SK-N-SH (cell line): ENCODE measurements at regions not wholly inside any gene's neighbourhood (a gene's known extent, or its start where the extent isn't known, plus 50 kb on each side); places are given as distances from the start of the nearest gene placed in this dataset.
"Not testable (repeated sequence)": the region's sequence is repeated elsewhere in the genome, so short reads cannot be mapped to it uniquely, and the experiment has no call there.

Experiments used
- CHD2 ChIP-seq: fragments of 150-350 bp; IDR thresholded peaks from 2 replicates; pipeline ENCODE4 v1.6.1; 2018; ENCODE audit warnings: low read length; ENCODE audit not compliant: partially characterized antibody
- FOXM1 ChIP-seq: IDR thresholded peaks from 2 replicates; pipeline ENCODE4 v1.4.0; 2012; ENCODE audit warnings: low read depth, mild to moderate bottlenecking
- MAX ChIP-seq: IDR thresholded peaks from 2 replicates; pipeline ENCODE4 v1.4.0; 2012; ENCODE audit warnings: low read depth
- POLR2AphosphoS5 ChIP-seq: IDR thresholded peaks from 2 replicates; pipeline ENCODE4 v1.6.1; 2012; ENCODE audit warnings: low read depth, low read length
- RAD21 ChIP-seq: IDR thresholded peaks from 2 replicates; pipeline ENCODE4 v1.6.1; 2012; ENCODE audit warnings: mild to moderate bottlenecking, low read length
- RFX5 ChIP-seq: IDR thresholded peaks from 2 replicates; pipeline ENCODE4 v1.6.1; 2012; ENCODE audit warnings: mild to moderate bottlenecking, improper control_type of control experiment, low read length
- USF2 ChIP-seq: fragments of 150-350 bp; IDR thresholded peaks from 2 replicates; pipeline ENCODE4 v1.6.1; 2017; ENCODE audit warnings: antibody characterized with exemption, low read length, low read depth, borderline replicate concordance
- YY1 ChIP-seq: IDR thresholded peaks from 2 replicates; pipeline ENCODE4 v1.4.0; 2012; ENCODE audit warnings: low read depth, mild to moderate bottlenecking
- ZBTB33 ChIP-seq: IDR thresholded peaks from 2 replicates; pipeline ENCODE4 v1.4.0; 2012; ENCODE audit warnings: low read depth, borderline replicate concordance
- TF ChIP-seq, protein P1 (sequence below): fragments of 200-600 bp; sonication (generic); IDR thresholded peaks from 2 replicates; pipeline ENCODE4 v1.6.1; 2017; ENCODE audit warnings: antibody characterized with exemption, mild to moderate bottlenecking, moderate library complexity
- TF ChIP-seq, protein P2 (sequence below): fragments of 150-350 bp; IDR thresholded peaks from 2 replicates; pipeline ENCODE4 v1.6.1; 2016; ENCODE audit warnings: mild to moderate bottlenecking, low read depth, low read length

DNA sequence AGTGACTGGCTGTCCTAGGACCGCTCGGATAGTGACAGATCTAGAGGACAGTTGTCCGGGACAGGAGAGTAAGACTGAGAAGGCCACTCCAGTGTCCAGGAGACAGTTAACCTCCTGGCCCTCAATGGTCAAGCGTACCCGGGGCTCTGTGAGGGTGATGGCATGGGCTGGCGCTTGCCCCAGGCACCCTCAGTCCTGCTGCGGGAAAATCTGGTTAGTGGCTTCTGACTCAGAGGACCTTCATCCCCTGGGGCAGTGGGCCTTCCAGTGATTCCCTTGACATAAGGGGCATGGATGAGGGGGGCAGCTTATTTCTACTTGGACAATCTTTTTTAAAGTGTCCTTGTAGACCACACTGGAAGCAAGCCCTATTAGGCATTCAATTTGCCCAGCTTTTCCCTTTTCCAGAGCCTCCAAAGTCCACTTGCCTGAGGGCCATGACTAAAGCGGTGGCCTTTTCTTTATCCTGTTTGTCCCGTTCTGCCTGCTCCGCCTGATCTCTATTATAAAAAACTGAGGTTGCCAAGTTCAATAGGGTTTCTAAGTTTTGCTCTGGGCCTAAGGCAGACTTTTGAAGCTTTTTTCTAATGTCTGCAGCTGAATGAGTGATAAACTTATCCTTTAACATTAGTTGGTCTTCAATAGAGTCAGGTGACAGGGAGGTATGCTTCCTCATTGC, 139.8 kb downstream of the COX18 start:
- TF ChIP-seq, protein P1, sequence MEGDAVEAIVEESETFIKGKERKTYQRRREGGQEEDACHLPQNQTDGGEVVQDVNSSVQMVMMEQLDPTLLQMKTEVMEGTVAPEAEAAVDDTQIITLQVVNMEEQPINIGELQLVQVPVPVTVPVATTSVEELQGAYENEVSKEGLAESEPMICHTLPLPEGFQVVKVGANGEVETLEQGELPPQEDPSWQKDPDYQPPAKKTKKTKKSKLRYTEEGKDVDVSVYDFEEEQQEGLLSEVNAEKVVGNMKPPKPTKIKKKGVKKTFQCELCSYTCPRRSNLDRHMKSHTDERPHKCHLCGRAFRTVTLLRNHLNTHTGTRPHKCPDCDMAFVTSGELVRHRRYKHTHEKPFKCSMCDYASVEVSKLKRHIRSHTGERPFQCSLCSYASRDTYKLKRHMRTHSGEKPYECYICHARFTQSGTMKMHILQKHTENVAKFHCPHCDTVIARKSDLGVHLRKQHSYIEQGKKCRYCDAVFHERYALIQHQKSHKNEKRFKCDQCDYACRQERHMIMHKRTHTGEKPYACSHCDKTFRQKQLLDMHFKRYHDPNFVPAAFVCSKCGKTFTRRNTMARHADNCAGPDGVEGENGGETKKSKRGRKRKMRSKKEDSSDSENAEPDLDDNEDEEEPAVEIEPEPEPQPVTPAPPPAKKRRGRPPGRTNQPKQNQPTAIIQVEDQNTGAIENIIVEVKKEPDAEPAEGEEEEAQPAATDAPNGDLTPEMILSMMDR, result not testable (repeated sequence)
- TF ChIP-seq RFX5, FOXM1, MAX, ZBTB33, RAD21, POLR2AphosphoS5, USF2, CHD2, YY1: not testable (repeated sequence)
- TF ChIP-seq, protein P2, sequence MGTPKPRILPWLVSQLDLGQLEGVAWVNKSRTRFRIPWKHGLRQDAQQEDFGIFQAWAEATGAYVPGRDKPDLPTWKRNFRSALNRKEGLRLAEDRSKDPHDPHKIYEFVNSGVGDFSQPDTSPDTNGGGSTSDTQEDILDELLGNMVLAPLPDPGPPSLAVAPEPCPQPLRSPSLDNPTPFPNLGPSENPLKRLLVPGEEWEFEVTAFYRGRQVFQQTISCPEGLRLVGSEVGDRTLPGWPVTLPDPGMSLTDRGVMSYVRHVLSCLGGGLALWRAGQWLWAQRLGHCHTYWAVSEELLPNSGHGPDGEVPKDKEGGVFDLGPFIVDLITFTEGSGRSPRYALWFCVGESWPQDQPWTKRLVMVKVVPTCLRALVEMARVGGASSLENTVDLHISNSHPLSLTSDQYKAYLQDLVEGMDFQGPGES, result not testable (repeated sequence)
